ENCODE measurements at regions not wholly inside any gene's neighbourhood (a gene's known extent, or its start where the extent isn't known, plus 50 kb on each side); places are given as distances from the start of the nearest gene placed in this dataset.

GRCh38 chr3:193971966-193972365 is 164.0 kb upstream of the HES1 start:
- WGBS, 2 donors, result 92 to 94% methylated on average over 1 of the region's 1 CpG

GRCh38 chr3:193972832-193973231 is 163.1 kb upstream of the HES1 start:
- 87 to 89% methylated on average over 3 of the region's 3 CpGs for WGBS, 2 donors
- intact Hi-C loops (cut with DNase I; ENCODE audit: low total_unique reads), result no loop called here
- TF ChIP-seq POLR2A (IDR thresholded peaks at IDR 0.05) (no peak), CTCF (IDR thresholded peaks at IDR 0.05) (no peak)
- Histone ChIP-seq H3K27ac (no peak overlapping the region), H3K36me3 (ENCODE audit: low read depth, missing control alignments) (no peaks in the 10 kb centered on the region), H3K9me3 (no peaks in the 10 kb centered on the region), H3K4me1 (no peaks in the 10 kb centered on the region), H3K4me3 (no peak overlapping the region), H3K27me3 (no peaks in the 10 kb centered on the region)
- no peak for DNase-seq

More at GRCh38 chr3:193971966-193972365, 164.0 kb upstream of the HES1 start:
- Histone ChIP-seq H3K27ac (no peak overlapping the region), H3K4me3 (no peak overlapping the region), H3K27me3 (no peaks in the 10 kb centered on the region), H3K4me1 (no peaks in the 10 kb centered on the region), H3K9me3 (no peaks in the 10 kb centered on the region), H3K36me3 (ENCODE audit: low read depth, missing control alignments) (no peaks in the 10 kb centered on the region)
- TF ChIP-seq CTCF (IDR thresholded peaks at IDR 0.05) (no peak), POLR2A (IDR thresholded peaks at IDR 0.05) (no peak)
- DNase-seq, result no peak
- intact Hi-C loops (cut with DNase I; ENCODE audit: low total_unique reads), result no loop called here

GRCh38 chr3:193974191-193974652 is 161.7 kb upstream of the HES1 start:
- Histone ChIP-seq H3K4me3 (no peak overlapping the region), H3K27ac (no peak overlapping the region), H3K27me3 (no peaks in the 10 kb centered on the region), H3K9me3 (no peaks in the 10 kb centered on the region), H3K4me1 (no peaks in the 10 kb centered on the region), H3K36me3 (ENCODE audit: low read depth, missing control alignments) (no peaks in the 10 kb centered on the region)
- intact Hi-C loops (cut with DNase I; ENCODE audit: low total_unique reads), result no loop called here
- TF ChIP-seq POLR2A (IDR thresholded peaks at IDR 0.05), result no peak
- no peak for TF ChIP-seq CTCF (IDR thresholded peaks at IDR 0.05)
- 55 to 76% methylated on average over 8 of the region's 8 CpGs for WGBS, 2 donors
- DNase-seq, result no peak

GRCh38 chr3:193974671-193975535 is 161.0 kb upstream of the HES1 start:
- TF ChIP-seq CTCF (IDR thresholded peaks at IDR 0.05) (no peak), POLR2A (IDR thresholded peaks at IDR 0.05) (no peak)
- Histone ChIP-seq H3K4me3 (no peak overlapping the region), H3K4me1 (peaks cover 3% of the 10 kb centered on the region), H3K9me3 (no peaks in the 10 kb centered on the region), H3K27ac (no peak overlapping the region), H3K27me3 (no peaks in the 10 kb centered on the region), H3K36me3 (ENCODE audit: low read depth, missing control alignments) (no peaks in the 10 kb centered on the region)
- WGBS, 2 donors, result 47 to 64% methylated on average over 21 to 22 of the region's 22 CpGs
- no peak for DNase-seq
- intact Hi-C loops (cut with DNase I; ENCODE audit: low total_unique reads), result no loop called here

GRCh38 chr3:193977622-193978021 is 158.3 kb upstream of the HES1 start:
- WGBS, 2 donors, result 93 to 94% methylated on average over 5 of the region's 5 CpGs
- intact Hi-C loops (cut with DNase I; ENCODE audit: low total_unique reads), result no loop called here

More at GRCh38 chr3:193977622-193978021, 158.3 kb upstream of the HES1 start:
- Histone ChIP-seq H3K27ac (no peak overlapping the region), H3K27me3 (no peaks in the 10 kb centered on the region), H3K4me3 (no peak overlapping the region), H3K9me3 (no peaks in the 10 kb centered on the region), H3K4me1 (peaks cover 9% of the 10 kb centered on the region), H3K36me3 (ENCODE audit: low read depth, missing control alignments) (no peaks in the 10 kb centered on the region)
- no peak for TF ChIP-seq POLR2A (IDR thresholded peaks at IDR 0.05)
- no peak for TF ChIP-seq CTCF (IDR thresholded peaks at IDR 0.05)
- no peak for DNase-seq
